ENCODE measurements at regions not wholly inside any gene's neighbourhood (a gene's known extent, or its start where the extent isn't known, plus 50 kb on each side); places are given as distances from the start of the nearest gene placed in this dataset.

DNA sequence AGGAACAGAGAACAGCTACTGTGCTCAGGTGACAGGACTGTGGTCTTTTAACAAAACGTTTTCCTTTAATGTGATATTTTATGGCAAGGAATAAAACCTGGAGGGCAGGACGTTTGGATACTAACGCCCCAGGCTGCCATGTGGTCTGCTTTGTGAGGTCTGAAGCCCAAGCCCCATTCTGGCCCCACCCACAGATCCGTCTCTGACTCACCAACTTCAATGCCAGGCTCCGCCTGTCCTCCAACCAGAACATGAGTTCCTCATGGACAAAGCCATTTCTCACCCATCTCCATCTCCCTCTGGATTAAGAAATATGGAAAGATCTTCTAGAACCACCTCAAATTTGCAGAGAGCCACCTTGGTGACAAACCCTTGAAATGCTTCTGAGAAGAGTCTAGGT lies 148.8 kb downstream of the CRYBB2 start:
- no peak for DNase-seq

- DNase-seq, result no peak
Observed at GRCh38 chr22:25369041-25369440, 149.6 kb downstream of the CRYBB2 start.

GRCh38 chr22:25370322-25370721 lies 150.9 kb downstream of the CRYBB2 start:
- DNase-seq, result no peak

- DNase-seq, result no peak
Observed at GRCh38 chr22:25372000-25372595, 152.7 kb downstream of the CRYBB2 start.

GRCh38 chr22:25373961-25374360 lies 154.5 kb downstream of the CRYBB2 start:
- DNase-seq, result no peak

GRCh38 chr22:25374869-25375268 lies 155.4 kb downstream of the CRYBB2 start:
- no peak for DNase-seq

DNA sequence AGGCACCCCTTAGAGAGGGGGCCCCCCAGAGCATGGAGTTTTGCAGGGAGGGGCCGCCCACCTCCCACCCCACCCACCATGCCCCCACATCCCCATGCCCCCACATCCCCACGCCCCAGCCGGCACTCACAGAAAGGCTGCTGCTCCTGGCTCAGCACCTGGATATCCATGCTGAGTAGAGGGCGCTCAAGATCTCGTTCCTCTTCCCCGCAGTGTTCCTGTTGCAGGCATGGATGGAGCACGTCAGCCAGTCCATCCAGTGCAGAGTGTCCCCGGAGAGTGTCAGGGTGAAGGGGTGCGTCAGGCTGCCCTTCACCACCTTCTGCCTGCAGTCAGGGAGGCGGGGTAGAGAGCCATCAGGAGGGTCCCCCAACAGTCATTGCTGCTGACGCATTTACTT lies 156.2 kb downstream of the CRYBB2 start:
- no peak for DNase-seq

GRCh38 chr22:25377699-25378098 lies 158.3 kb downstream of the CRYBB2 start:
- DNase-seq, result no peak

GRCh38 chr22:25380122-25380747 lies 160.8 kb downstream of the CRYBB2 start:
- no peak for DNase-seq

GRCh38 chr22:25382762-25383161 lies 163.3 kb downstream of the CRYBB2 start:
- DNase-seq, result no peak

- no peak for DNase-seq
Observed at GRCh38 chr22:25383278-25383820, 163.9 kb downstream of the CRYBB2 start.

DNA sequence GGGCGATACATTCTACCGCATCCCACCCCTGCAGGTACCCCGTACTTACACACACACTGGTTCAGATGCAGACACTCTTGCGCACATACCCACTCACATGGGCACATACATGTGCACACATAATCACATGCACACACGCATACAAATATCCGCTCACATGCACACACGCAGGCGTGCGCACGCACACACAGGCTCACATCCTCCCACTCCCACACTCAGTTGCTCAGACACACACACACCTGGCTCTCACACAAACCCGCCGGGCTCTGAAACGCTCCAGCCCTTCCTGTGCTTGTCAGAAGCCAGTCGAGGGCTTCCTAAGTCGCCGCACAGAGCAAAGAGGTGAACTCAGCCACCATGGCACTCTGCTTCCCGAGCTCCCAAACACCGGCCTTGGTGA lies 164.5 kb downstream of the CRYBB2 start:
- no peak for DNase-seq

DNA sequence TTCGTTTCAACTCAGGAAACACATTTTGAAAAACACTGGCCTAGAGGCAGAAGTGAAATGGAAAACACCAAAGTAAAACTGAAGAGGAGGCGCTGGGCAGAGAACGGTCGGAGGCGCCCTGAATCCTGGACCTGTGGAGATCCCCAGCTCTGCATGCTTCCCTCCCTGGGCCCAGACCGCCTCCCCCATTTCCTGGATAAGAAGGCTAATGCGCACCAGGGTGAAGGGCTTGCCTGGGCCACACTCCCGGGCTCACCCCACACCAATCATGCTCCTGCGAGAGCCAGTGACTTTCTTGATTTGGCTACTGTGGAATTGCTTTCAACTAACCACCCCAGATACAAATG lies 167.1 kb downstream of the CRYBB2 start:
- DNase-seq, result no peak

DNA sequence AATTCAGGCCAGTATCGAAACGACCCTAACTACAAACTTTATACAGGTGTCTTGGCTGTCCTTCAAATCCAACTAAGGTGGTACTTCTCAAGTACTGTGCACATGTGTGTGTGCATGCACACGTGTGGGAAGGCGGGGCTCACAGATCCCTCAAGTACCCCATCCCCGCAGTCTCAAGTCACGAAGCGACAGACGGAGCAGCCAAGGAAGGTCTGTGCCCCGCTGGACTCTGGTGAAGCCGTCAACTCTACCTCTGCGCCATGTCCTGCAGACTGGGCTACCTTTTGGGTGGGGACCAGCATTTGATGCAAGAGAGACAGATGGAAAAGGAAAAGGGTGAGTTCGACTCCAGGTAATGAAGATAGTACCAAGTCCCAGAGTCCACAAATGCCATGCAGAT lies 169.0 kb downstream of the CRYBB2 start:
- no peak for DNase-seq

GRCh38 chr22:25388866-25389540 lies 169.6 kb downstream of the CRYBB2 start:
- no peak for DNase-seq

DNA sequence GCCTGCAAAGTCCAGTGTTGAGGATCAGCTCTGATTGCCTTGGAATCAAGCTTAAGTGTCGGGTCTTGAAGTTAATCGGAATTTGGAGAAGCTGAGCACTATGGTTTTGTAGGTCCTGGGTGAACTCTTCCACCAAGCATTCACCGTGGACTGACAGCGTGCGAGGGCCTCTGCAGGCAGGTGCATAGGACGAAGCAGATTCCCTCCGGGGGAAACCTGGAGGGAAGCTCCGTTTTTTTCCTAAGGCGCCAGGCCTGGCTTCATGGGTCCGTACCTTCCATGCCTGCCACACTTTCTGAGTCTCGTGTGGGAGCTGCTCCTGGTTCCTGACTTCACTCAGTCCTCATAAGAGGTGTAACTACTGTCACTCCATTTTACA lies 170.1 kb downstream of the CRYBB2 start:
- no peak for DNase-seq

- no peak for DNase-seq
Observed at GRCh38 chr22:25390297-25391240, 171.1 kb downstream of the CRYBB2 start.

DNA sequence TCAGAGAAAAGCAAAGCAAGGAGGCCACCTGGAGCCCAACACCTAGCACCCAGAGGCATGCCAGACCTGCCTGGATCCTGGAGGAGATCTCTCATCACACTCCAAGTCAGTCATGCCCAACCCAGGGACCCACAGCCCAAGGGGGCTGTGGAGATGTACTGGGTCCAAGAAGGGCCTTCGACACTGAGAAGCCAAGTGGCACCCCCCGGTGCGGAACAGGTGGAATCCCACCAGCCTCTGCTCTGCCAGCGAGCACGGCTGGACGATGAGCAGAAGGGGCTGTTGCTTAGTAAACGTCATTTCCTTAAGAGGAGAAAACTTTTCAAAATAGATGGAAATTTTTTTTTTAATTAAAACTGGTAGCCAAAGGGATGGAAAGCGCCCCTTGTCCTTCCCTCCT lies 171.9 kb upstream of the GRK3 start:
- no peak for DNase-seq

- no peak for DNase-seq
Observed at GRCh38 chr22:25393121-25393805, 171.2 kb upstream of the GRK3 start.

DNA sequence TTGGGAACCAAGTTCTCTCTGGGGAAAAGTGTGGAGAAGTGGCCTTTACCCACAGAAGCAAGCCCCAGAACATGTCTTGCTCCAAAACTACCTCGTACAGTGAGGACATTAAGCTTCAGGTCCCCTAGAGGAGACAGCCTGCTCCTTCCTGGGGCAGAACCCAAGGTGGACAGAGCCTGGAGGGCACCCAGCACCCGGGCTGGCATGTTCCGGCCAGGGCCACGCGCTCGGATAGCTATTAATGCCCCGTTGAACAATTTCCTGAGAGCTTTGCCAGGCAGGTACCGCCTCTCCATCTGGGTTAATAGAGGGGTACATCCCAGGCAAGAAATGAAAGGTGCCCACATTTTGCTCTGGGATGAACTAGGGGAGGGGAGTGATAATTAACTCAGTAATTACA lies 169.0 kb upstream of the GRK3 start:
- no peak for DNase-seq

DNA sequence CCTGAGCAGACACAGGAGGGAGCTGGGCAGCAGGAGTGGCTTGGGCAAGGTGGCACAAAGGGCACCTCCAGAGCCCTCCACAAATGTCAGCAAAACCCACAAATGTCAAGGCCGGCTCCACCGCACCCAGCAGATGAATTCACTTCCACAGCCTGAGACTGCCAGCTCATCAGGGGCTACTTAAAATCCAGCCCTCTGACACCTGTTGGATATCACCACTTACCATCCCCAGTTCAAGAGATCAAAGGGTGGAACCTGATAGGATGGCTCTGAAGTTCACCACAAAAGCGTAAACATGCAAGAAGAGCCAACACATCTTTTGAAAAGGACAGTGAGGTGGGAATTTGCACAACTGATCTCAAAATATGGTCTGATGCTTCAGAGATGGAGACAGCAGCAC lies 168.6 kb upstream of the GRK3 start:
- DNase-seq, result no peak

DNA sequence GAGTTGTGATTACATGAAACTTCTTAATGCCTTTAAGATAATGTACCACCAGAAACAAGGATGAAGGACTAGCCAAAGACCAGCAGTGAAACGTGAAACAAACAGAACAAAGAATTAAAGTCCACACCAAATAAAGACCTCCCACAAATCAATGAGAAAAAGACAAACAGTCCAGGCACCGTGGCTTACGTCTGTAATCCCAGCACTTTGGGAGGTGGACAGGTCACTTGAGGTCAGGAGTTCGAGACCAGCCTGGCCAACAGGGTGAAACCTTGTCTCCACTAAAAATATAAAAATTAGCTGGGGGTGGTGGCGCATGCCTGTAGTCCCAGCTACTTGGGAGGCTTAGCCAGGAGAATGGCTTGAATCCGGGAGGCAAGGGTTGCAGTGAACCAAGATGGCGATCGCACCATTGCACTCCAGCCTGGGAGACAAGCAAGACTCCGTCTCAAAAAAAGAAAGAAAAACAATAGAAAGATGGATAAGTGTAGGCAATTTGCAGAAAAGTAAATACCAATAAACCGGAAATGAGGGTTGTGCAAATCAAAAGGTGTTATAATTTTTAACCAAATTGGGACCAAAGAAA lies 167.8 kb upstream of the GRK3 start:
- DNase-seq, result no peak
